ENCODE measurements at regions not wholly inside any gene's neighbourhood (a gene's known extent, or its start where the extent isn't known, plus 50 kb on each side); places are given as distances from the start of the nearest gene placed in this dataset.
A peak's percentile ranks its signal among the peaks of the same experiment; 100 is the strongest.

DNA sequence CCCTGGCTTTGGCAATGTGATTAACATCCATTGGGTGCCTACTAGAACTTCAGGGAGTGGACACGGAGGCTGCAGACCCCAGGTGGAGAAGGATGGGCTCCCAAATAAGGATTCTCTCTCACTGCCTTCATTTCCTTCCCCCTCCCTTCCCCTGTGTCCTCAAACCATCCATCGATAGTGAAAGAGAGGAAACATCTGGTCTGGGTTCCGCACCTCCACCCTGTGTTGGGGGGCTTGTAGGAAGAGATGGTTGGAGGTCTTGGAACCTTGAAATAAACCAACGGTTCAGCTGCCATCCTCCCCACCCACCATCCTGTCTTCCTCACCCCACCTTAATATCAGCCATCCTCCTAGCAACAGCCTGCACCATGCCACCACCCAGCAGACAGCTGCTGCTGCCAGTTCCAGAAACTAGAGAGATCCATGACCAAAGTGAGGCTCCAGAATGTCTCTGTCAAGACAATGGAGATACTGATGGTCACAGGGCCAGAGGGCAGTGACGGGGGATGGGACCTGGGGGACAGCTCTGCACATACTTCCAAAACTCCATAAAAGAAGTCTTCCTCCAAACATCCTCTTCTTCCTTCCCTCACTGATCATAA lies 153.1 kb upstream of the CCND2 start:
- in situ Hi-C loops (cut with HindIII; ENCODE audit: low pct_unique_long_range_greater_than_20kb, low sequenced_read_pairs): no loop called here
- no peak for DNase-seq (ENCODE audit: low read depth, low spot score)

DNA sequence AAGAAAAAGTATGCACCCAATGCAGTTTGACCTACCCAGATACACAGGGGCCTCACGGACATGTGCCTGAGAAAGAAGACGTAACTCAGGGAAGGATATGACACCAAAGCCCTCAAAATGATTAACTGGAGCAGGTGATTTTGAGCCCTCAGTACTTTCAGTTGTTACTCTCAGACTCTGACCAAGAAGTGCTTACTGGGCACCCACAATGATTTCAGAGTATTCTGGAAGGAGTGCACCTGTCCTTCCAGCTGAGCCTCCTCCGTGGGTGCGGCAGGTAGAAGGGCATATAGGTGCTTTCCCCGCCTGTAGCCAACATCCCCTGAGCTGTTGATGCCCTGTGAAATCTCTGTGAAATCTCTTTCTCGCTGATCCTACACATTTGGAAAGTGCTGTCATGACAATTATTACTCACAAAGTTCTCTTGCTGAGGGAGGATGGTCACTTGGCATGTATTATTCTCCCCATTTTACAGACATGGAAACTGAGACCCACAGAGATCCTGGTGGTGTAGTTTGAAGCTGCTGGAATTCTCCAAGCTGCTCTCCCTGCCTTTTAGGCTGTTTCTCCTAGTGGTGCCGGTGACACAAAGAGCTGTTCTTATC lies 154.3 kb upstream of the CCND2 start:
- in situ Hi-C loops (cut with HindIII; ENCODE audit: low pct_unique_long_range_greater_than_20kb, low sequenced_read_pairs): no loop called here
- no peak for DNase-seq (ENCODE audit: low read depth, low spot score)

DNA sequence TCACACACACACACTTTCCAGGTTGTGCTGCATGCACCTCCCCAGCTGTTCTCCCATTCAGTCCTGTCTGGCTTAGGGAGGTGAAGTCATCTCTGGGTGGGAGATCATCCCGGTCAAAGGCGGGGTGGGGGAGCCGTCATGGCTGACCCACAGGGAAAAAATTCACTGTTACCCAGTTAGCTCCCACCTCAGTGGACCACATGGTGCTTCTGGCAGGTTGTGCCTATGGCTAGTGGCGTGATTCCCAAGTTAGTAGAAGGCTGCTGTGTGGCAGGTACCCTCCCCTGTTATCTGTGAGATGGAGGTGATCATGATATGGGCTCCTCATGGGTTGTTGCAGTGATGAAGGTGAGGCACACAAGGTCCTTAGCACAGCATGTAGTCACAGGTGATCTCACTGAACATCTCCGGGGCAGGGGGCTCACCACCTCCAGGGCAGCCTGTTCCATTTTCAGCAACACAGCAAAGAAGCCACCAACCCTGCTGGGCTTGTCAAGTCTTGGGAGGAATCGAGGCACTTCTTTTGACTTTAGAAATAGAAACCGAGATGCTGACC lies 154.9 kb upstream of the CCND2 start:
- in situ Hi-C loops (cut with HindIII; ENCODE audit: low pct_unique_long_range_greater_than_20kb, low sequenced_read_pairs): no loop called here
- no peak for DNase-seq (ENCODE audit: low read depth, low spot score)

DNA sequence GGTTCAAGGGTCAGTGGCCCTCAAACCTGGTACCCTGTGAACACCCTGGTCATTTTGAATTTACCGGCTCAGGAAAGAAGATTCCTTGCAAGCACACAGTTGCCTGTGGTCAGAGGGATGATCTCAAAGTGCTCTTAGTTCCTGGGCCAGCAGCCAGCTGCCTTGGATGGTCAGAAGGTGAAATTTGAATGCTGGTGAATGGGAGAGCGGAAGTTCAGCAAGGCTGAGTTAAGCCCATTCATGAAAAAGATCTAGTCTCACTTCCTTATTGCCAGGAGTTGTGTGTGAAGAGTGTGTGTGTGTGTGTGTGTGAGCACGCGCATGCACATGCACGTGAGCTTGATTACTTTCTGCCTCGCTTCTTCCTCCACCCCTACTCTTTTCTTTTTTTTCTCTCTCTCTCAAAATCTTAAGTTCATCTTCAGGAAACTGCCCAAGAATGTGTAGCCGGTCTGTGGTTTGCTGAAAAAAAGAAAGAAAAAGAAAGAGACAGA lies 155.5 kb upstream of the CCND2 start:
- in situ Hi-C loops (cut with HindIII; ENCODE audit: low pct_unique_long_range_greater_than_20kb, low sequenced_read_pairs): no loop called here
- DNase-seq (ENCODE audit: low read depth, low spot score): peak; percentile 17

DNA sequence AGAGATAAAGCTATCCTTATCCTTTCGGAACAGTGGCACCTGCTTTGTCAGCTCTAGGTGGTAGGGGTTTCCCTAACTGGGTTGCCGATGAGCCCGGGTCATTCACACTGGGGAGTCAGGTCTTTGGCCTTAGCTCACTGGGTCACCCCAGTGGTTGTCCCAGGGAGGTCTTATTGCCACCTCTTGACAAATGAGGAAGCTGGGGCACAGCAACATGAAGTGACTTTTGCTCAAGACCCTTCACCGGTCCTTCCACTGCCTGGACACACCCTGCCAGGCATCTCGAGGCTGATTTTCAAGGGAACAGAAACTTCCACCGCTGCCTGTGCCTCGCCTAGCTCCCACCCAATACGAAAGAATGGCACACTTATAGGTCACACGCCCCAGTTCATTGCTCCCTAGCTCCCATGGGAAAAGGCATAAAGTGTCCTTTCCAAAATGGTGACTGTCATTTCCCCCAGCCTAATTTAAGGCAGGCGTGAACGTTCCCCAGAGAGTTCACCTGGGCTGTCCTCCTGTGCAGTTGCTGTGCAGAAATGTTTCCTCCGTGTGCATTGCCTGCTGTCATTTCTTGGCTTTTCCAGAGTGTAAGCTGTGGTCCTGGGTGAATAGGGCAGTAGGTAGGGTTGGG lies 156.1 kb upstream of the CCND2 start:
- DNase-seq (ENCODE audit: low read depth, low spot score): no peak
- in situ Hi-C loops (cut with HindIII; ENCODE audit: low pct_unique_long_range_greater_than_20kb, low sequenced_read_pairs): no loop called here

DNA sequence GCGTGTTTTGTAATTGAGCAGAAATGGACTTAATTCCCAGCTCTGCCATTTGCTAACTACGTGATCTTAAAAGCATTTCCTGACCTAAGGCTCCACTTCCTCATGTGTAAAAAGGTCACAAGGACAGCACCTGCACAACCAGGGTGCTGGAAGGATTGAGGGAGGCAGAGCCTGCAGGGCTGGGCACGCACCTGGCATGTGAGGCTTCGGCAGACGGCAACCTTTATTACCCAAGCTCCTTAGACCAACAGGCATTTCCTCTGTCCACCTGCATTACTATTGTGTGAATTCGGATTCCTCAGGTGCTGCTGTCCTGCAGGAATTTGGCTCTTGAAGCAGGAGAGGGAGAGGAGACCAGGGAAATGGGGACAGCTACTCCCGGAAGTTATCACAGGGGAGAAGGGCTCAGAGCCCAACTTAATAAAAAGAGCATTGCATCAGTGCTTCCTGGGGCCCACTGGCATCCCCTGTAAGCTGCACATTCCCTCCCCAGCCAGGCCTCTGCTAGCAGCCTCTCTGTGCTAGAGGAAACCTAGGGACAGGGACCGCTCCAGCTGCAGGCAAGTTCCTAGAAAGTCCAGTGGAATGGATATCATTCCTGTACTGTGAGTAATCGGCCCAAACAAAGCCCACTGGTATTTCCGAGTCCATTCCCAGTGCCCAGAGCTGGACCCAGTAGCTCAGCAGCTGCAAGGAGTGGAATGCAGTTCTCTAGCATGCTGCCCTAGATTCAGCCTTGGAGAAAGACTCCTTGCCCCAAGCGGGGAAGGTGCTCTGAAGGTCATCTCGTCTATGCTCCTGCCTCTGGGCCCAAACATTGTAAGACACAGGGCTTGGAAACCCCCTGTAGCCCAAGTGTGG lies 157.1 kb upstream of the CCND2 start:
- DNase-seq (ENCODE audit: low read depth, low spot score): no peak
- in situ Hi-C loops (cut with HindIII; ENCODE audit: low pct_unique_long_range_greater_than_20kb, low sequenced_read_pairs): no loop called here

DNA sequence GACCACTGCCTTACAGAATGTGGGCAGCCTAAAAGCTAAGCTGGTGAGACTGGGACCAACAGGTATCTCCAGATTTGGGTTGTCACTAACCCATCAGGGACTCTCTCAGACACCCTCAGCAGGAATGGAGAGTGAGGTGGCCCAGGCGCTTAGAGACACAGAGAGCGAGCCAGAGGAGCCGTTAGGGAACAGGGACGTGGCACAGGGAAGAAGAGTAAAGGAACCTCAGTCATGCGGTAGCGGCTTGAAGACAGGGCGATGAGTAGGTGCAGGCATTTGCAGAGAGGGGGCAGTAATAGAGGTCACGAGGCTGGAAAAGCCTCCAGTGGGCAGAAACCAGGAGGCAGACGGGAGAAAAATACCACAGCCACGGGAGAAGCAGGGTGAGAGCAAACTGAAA lies 158.0 kb upstream of the CCND2 start:
- in situ Hi-C loops (cut with HindIII; ENCODE audit: low pct_unique_long_range_greater_than_20kb, low sequenced_read_pairs): no loop called here
- DNase-seq (ENCODE audit: low read depth, low spot score): peak; percentile 4

DNA sequence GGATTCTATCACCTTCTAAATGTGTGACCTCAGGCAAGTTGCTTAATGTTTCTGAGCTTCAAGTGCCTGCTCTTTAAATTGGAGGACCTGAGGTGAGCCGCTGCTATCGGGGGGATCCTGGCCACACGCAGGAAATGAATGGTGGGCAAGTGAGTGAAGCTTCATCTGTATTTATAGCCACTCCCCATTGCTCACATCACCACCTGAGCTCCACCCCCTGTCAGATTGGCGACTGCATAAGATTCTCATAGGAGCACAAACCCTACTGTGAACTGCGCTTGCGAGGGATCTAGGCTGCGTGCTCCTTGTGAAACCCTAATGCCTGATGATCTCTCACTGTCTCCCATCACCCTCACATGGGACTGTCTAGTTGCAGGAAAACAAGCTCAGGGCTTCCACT lies 158.6 kb upstream of the CCND2 start:
- no peak for DNase-seq (ENCODE audit: low read depth, low spot score)

DNA sequence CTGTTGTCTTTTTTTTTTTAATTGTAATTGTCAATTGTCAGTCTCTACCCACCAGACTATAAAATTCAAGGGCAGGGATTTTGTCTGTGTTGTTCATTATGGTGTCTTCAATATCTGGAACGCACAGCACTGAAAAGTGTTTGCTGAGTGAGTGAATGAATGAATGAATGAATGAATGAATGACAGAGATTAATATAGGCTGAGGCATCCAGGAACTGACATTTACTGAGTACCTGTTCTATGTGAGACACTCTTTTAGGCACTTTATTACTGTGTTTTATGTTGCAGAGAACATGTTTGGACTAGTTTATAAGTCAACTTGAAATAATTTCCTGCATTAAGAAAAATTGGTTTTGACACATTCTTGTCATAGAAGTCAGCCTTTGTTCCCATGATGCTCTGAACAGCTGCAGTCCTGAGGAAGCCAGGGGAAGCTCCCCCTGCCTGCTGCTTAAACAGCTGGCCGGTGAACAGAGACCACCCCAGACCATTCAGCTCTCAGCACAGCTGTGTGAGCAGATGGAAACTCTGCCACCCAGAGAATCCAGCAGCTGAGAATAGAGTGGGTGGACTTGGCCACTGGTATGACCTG lies 160.7 kb upstream of the CCND2 start:
- DNase-seq (ENCODE audit: low read depth, low spot score): no peak
- in situ Hi-C loops (cut with HindIII; ENCODE audit: low pct_unique_long_range_greater_than_20kb, low sequenced_read_pairs): no loop called here

More for the DNA sequence above, 158.6 kb upstream of the CCND2 start:
- in situ Hi-C loops (cut with HindIII; ENCODE audit: low pct_unique_long_range_greater_than_20kb, low sequenced_read_pairs): no loop called here

DNA sequence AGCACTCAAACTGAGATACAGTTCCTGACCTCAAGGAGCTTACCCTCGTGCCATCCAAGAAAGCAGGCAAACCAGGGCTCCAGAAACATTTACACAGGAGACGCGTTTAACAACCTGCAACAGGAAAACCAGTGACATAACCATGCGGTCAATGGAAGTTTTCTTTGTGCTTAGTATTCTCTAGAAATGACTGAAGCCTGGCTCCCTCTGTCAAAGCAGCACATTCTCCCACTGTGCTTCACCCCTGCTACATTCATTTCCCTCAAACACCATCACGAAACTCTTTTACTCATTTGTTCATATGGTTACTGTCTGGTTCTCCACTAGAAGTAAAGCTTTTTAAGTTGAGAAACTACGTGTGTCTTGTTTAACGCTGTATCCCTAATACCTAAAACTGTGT lies 161.3 kb upstream of the CCND2 start:
- in situ Hi-C loops (cut with HindIII; ENCODE audit: low pct_unique_long_range_greater_than_20kb, low sequenced_read_pairs): no loop called here
- DNase-seq (ENCODE audit: low read depth, low spot score): no peak

DNA sequence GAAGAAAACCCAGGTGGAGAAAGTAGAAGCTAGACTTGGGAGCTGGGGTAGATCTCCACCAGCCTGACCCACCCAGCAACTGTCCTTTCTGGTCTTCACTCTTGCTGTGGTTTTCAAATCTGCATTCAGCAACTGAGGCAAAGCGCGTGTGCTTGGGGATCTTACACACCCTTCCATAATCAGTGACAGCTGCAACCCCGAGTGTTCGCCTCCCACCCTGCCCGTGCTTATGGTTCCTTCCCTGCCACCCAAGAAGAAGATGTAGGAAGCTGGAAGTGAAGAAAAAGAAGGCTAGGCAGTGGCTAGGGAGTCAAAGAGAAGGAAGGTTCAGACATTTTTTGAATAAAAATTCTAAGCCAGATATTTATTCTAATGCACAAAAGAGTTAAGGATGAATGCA lies 162.6 kb upstream of the CCND2 start:
- in situ Hi-C loops (cut with HindIII; ENCODE audit: low pct_unique_long_range_greater_than_20kb, low sequenced_read_pairs): no loop called here
- DNase-seq (ENCODE audit: low read depth, low spot score): no peak

DNA sequence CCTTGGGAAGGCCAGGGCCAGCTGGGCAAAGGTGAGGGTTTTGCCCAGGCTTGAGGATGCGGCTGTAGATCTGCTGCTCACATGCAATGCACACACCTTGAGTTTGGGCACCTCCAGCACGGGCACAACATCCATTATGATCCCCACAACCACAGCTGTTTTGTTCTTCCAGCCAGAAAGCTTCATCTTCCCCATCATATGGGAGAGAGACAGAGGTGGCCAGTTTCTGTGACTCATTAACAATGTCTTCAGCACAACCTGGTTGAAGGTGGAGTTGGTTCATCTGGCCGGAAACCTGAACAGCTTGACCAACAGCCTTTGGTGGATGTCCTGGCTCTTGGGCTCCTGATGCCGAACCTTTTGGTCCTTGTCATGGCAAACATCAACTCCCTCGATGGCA lies 163.7 kb upstream of the CCND2 start:
- in situ Hi-C loops (cut with HindIII; ENCODE audit: low pct_unique_long_range_greater_than_20kb, low sequenced_read_pairs): no loop called here

DNA sequence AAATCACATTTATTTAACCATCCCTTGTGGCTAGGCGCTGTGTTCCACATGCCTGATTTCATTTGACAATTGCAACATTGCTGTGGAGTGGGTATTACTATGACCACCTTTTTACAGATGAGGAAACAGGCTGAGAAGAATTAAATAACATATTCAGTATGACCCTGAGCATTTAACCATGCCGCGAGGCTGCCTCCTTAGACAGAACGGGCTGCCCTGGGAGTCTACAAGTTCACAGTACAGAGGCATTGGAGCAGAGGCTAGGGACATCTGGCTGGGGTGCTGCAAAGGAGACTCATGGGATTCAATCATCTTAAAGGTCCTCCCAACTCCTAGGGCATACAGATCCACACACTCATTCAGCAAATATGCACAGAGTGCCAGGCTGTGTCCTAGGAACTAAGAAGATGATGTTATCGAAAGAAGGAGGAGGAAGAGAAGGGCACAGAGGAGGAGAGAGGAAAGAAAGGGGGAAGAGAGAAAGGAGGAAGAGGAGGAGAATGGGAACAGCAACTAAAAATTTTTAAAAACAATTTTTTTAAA lies 164.7 kb upstream of the CCND2 start:
- in situ Hi-C loops (cut with HindIII; ENCODE audit: low pct_unique_long_range_greater_than_20kb, low sequenced_read_pairs): no loop called here
- DNase-seq (ENCODE audit: low read depth, low spot score): no peak

More for the DNA sequence above, 163.7 kb upstream of the CCND2 start:
- DNase-seq (ENCODE audit: low read depth, low spot score): no peak

DNA sequence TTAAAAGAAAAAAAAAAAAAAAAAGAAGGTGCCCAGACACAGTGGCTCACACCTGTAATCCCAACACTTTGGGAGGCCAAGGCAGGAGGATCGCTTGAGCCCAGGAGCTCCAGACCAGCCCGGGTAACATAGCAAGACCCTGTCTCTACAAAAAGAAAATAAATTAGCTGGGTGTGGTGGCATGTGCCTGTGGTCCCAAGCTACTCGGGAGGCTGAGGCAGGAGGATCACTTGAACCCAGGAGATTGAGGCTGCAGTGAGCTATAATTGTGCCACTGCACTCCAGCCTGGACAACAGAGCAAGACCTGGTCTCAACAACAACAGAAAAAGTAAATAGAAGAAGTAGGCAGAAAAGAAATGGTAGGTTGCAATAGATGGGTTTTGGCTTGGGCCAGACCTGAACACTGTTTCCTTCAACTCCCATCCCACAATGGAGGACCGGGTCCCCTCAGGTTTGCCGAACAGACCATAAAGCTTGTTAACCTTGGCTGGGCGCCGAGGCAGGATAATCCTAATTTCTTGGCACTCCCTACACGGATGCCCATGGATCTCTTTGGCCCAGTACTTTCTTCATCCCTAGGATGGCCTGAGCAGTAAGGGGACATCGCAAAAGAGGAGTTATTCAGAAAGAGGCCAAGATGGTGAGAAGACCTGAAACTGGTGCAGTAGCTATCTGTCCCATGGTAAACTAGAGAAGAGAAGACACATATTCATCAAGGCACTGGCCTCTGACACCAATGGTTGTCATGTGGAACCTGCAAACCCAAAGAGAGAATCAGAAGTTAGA lies 165.5 kb upstream of the CCND2 start:
- in situ Hi-C loops (cut with HindIII; ENCODE audit: low pct_unique_long_range_greater_than_20kb, low sequenced_read_pairs): no loop called here
- DNase-seq (ENCODE audit: low read depth, low spot score): no peak

DNA sequence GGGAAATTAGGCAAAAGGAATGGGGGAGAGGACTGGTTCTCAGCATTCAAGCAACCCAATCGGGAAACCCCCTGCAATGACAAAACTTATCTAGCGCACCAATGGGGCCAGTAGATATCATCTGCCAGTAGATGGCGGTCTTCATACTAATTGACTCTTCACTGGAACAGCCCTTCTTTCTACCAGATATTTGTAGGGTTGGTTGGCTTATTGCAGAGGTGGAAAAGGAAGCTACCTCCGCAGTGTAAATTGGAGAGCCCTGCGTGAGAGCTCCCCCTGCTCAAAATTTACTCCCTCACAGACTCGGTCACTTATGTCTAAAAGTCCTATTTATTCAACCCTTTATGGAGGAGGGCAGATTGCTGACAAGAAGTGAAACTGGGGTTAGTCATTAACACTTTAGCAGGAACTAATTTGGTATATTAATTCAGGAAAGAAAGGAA lies 166.1 kb upstream of the CCND2 start:
- in situ Hi-C loops (cut with HindIII; ENCODE audit: low pct_unique_long_range_greater_than_20kb, low sequenced_read_pairs): no loop called here
- DNase-seq (ENCODE audit: low read depth, low spot score): peak; percentile 79

DNA sequence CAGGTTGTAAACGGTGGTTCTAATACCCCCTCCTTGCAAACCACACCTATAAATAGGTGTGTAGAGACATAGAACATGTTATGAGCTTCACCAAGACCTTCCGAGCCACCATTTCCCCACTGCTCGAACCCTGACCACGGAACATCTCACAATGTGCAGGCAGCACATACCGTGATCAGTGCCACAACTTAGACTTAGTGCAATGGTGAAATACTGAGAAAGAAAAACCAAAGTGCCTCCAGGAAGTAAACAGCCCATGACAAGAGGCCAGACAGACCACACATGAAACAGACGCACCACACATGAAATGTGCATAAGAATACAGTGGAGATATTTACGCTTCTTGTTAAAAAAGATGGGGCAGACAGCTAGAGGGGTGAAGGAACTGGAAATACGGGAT lies 166.9 kb upstream of the CCND2 start:
- in situ Hi-C loops (cut with HindIII; ENCODE audit: low pct_unique_long_range_greater_than_20kb, low sequenced_read_pairs): no loop called here
- no peak for DNase-seq (ENCODE audit: low read depth, low spot score)
